ENCODE measurements at regions not wholly inside any gene's neighbourhood (a gene's known extent, or its start where the extent isn't known, plus 50 kb on each side); places are given as distances from the start of the nearest gene placed in this dataset.

GRCh38 chr6:106882601-106883518 lies 91.7 kb downstream of the CD24 start:
- no peaks in the 10 kb centered on the region for H3K9me3 ChIP-seq (ENCODE audit: control insufficient read depth in 1 of 2, insufficient read depth in 1 of 2, low read depth in 1 of 2, low read length in 2 of 2)
- H4K20me1 ChIP-seq (ENCODE audit: insufficient read depth): no peaks in the 10 kb centered on the region
- no peaks in the 10 kb centered on the region for H3K79me2 ChIP-seq (ENCODE audit: insufficient read depth, low read length)
- peak overlapping the region; percentile 52 for H2AFZ ChIP-seq (ENCODE audit: low read depth, low read length, poor library complexity, severe bottlenecking)
- no peaks in the 10 kb centered on the region for H3K36me3 ChIP-seq (ENCODE audit: control insufficient read depth in 1 of 2, insufficient read depth in 2 of 2, low read length in 2 of 2)
- no peak for ATAC-seq
- H3K9me2 ChIP-seq (ENCODE audit: insufficient read depth): no peaks in the 10 kb centered on the region
- BruUV-seq (replicated peaks): no TSS peak
- H3K4me1 ChIP-seq (ENCODE audit: control insufficient read depth in 1 of 2, insufficient read depth in 2 of 2, low read length in 2 of 2): peaks cover under 1 to 11% of the 10 kb centered on the region in 2 experiments; a peak in 3 of 4 replicates
- H3K27ac ChIP-seq (ENCODE audit: low read depth, low read length): no peak overlapping the region
- H3K27me3 ChIP-seq (ENCODE audit: insufficient read depth, low read length): no peaks in the 10 kb centered on the region
- no peak for DNase-seq (ENCODE audit: low read depth, low spot score)
- CTCF ChIA-PET: interaction anchor here (0.5 to 1.0 kb wide), 7 partner anchors 12 to 97 kb away, joined by 3 to 6 read pairs (median 3); no protein-coding TSS in a partner anchor
- H3K4me2 ChIP-seq (ENCODE audit: low read length): no peak overlapping the region
- RAD21 ChIA-PET (ENCODE audit: low non-redundant PET in 1 of 2, low total read pairs in 2 of 2, uncharacterized antibody in 2 of 2, unreplicated experiment in 2 of 2): interaction anchor here in 1 of 2 experiments (0.6 kb wide), 1 partner anchor 93 kb away, joined by 3 read pairs; no protein-coding TSS in a partner anchor
- no peak overlapping the region for H3K4me3 ChIP-seq (replicated peaks in 1 of 2; ENCODE audit: low read depth in 1 of 2, low read length in 2 of 2)
- TF ChIP-seq RAD21 (IDR thresholded peaks at IDR 0.05; ENCODE audit: low read depth) (no peak), YY1 (IDR thresholded peaks at IDR 0.05; ENCODE audit: extremely low read depth, insufficient replicate concordance, low read depth, low read length) (no peak), CBX3 (IDR thresholded peaks at IDR 0.05; ENCODE audit: low read depth) (no peak), SP1 (IDR thresholded peaks at IDR 0.05; ENCODE audit: low read depth) (no peak)
- intact Hi-C loops (cut with micrococcal nuclease): loop anchor here (5.0 kb wide), 1 partner anchor 94 kb away; no protein-coding TSS in a partner anchor
- POLR2A ChIA-PET: no interaction called here
- no peak overlapping the region for H3K9ac ChIP-seq (ENCODE audit: low read length)

GRCh38 chr6:106882138-106882537 lies 92.4 kb downstream of the CD24 start:
- ChIA-PET RAD21 (ENCODE audit: low non-redundant PET in 1 of 2, low total read pairs in 2 of 2, uncharacterized antibody in 2 of 2, unreplicated experiment in 2 of 2) (no interaction called here), CTCF (no interaction called here), POLR2A (no interaction called here)
- no peak overlapping the region for H3K27ac ChIP-seq (ENCODE audit: low read depth, low read length)
- H3K27me3 ChIP-seq (ENCODE audit: insufficient read depth, low read length): no peaks in the 10 kb centered on the region
- DNase-seq (ENCODE audit: low read depth, low spot score): no peak
- H3K4me3 ChIP-seq (replicated peaks in 1 of 2; ENCODE audit: low read depth in 1 of 2, low read length in 2 of 2): no peak overlapping the region
- H2AFZ ChIP-seq (ENCODE audit: low read depth, low read length, poor library complexity, severe bottlenecking): no peak overlapping the region
- no peaks in the 10 kb centered on the region for H4K20me1 ChIP-seq (ENCODE audit: insufficient read depth)
- BruUV-seq (replicated peaks): no TSS peak
- no peaks in the 10 kb centered on the region for H3K36me3 ChIP-seq (ENCODE audit: control insufficient read depth in 1 of 2, insufficient read depth in 2 of 2, low read length in 2 of 2)
- H3K9me3 ChIP-seq (ENCODE audit: control insufficient read depth in 1 of 2, insufficient read depth in 1 of 2, low read depth in 1 of 2, low read length in 2 of 2): no peaks in the 10 kb centered on the region
- no peaks in the 10 kb centered on the region for H3K79me2 ChIP-seq (ENCODE audit: insufficient read depth, low read length)
- peaks cover 0 to 5% of the 10 kb centered on the region in 2 experiments; a peak in 1 of 4 replicates for H3K4me1 ChIP-seq (ENCODE audit: control insufficient read depth in 1 of 2, insufficient read depth in 2 of 2, low read length in 2 of 2)
- intact Hi-C loops (cut with micrococcal nuclease): loop anchor here (5.0 kb wide), 1 partner anchor 95 kb away; no protein-coding TSS in a partner anchor
- no peak for ATAC-seq
- no peak overlapping the region for H3K9ac ChIP-seq (ENCODE audit: low read length)
- H3K4me2 ChIP-seq (ENCODE audit: low read length): no peak overlapping the region
- no peaks in the 10 kb centered on the region for H3K9me2 ChIP-seq (ENCODE audit: insufficient read depth)
- TF ChIP-seq TCF7L2 (IDR thresholded peaks at IDR 0.05; ENCODE audit: borderline replicate concordance, extremely low read depth, insufficient read depth, insufficient read length): no peak
- TF ChIP-seq CBX3 (IDR thresholded peaks at IDR 0.05; ENCODE audit: low read depth): no peak
- TF ChIP-seq POLR2AphosphoS5 (IDR thresholded peaks at IDR 0.05; ENCODE audit: low read depth, low read length): no peak
- TF ChIP-seq, protein P1, sequence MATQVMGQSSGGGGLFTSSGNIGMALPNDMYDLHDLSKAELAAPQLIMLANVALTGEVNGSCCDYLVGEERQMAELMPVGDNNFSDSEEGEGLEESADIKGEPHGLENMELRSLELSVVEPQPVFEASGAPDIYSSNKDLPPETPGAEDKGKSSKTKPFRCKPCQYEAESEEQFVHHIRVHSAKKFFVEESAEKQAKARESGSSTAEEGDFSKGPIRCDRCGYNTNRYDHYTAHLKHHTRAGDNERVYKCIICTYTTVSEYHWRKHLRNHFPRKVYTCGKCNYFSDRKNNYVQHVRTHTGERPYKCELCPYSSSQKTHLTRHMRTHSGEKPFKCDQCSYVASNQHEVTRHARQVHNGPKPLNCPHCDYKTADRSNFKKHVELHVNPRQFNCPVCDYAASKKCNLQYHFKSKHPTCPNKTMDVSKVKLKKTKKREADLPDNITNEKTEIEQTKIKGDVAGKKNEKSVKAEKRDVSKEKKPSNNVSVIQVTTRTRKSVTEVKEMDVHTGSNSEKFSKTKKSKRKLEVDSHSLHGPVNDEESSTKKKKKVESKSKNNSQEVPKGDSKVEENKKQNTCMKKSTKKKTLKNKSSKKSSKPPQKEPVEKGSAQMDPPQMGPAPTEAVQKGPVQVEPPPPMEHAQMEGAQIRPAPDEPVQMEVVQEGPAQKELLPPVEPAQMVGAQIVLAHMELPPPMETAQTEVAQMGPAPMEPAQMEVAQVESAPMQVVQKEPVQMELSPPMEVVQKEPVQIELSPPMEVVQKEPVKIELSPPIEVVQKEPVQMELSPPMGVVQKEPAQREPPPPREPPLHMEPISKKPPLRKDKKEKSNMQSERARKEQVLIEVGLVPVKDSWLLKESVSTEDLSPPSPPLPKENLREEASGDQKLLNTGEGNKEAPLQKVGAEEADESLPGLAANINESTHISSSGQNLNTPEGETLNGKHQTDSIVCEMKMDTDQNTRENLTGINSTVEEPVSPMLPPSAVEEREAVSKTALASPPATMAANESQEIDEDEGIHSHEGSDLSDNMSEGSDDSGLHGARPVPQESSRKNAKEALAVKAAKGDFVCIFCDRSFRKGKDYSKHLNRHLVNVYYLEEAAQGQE (IDR thresholded peaks at IDR 0.05; ENCODE audit: low read depth): no peak
- TF ChIP-seq EZH2phosphoT487 (IDR thresholded peaks at IDR 0.05; ENCODE audit: borderline replicate concordance): no peak
- no peak for TF ChIP-seq FOSL1 (IDR thresholded peaks at IDR 0.05; ENCODE audit: low read depth)
- TF ChIP-seq ZNF274 (IDR thresholded peaks at IDR 0.05; ENCODE audit: low read depth, low read length): no peak
- no peak for TF ChIP-seq SP1 (IDR thresholded peaks at IDR 0.05; ENCODE audit: low read depth)
- no peak for TF ChIP-seq CEBPB (IDR thresholded peaks at IDR 0.05; ENCODE audit: low read depth)
- TF ChIP-seq CTCF (IDR thresholded peaks at IDR 0.05 in 2 of 3, conservative IDR thresholded peaks at IDR 0.05 in 1 of 3; ENCODE audit: borderline replicate concordance in 1 of 3, insufficient read depth in 1 of 3, low read depth in 2 of 3, low read length in 2 of 3): no peak
- no peak for TF ChIP-seq ELF1 (IDR thresholded peaks at IDR 0.05; ENCODE audit: borderline replicate concordance, low read depth)
